Hematopoietic multipotent progenitor cell treated with erythropoietin and hydrocortisone succinate and interleukin-3 and kit ligand, for 4 days (in vitro differentiated cells): ENCODE measurements at regions not wholly inside any gene's neighbourhood (a gene's known extent, or its start where the extent isn't known, plus 50 kb on each side); places are given as distances from the start of the nearest gene placed in this dataset.
"Not testable (repeated sequence)": the region's sequence is repeated elsewhere in the genome, so short reads cannot be mapped to it uniquely, and the experiment has no call there.

ENCODE experiments used
- DNase-seq: peaks from one replicate; pipeline ENCODE4 v3.0.0-alpha.2; 2015

- no peak for DNase-seq
Measured at GRCh38 chr4:31022702-31023101, 302.5 kb downstream of the PCDH7 start.

- DNase-seq: no peak
Measured at GRCh38 chr4:31023109-31023508, 302.9 kb downstream of the PCDH7 start.

GRCh38 chr4:31023742-31024141, 303.6 kb downstream of the PCDH7 start:
- DNase-seq: no peak

DNA sequence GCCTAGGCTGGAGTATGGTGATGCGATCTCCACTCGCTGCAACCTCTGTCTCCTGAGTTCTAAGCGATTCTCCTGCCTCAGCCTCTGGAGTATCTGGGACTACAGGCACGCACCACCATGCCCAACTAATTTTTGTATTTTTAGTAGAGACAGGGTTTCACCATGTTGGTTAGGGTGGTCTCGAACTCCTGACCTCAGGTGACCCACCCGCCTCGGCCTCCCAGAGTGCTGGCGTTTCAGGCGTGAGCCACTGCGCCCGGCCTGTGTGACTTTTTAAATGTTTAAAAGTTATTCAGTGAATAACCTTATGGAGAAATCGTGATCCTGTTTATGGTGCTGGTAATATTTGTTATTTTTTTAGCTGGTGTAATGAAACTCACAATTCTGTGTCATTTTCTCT, 304.6 kb downstream of the PCDH7 start:
- not testable (repeated sequence) for DNase-seq

DNA sequence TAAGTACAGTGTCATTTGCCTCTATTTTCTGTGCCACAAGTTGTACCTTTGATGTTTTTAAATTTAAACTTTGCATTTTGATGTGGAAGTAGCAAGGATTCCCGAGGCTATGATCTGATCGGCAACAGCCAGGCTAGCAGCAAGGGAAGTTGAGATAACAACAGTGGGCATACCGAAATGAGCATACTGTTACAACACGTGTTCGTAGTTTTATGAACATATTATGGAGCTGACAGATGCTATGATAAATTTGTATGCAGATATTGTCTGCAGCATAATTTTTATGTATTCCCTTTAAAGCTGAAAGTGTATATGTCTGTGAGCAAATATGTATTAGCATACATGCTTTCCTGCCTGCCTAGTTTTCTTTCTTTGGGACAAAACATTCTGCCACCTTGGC, 306.1 kb downstream of the PCDH7 start:
- DNase-seq: no peak

DNA sequence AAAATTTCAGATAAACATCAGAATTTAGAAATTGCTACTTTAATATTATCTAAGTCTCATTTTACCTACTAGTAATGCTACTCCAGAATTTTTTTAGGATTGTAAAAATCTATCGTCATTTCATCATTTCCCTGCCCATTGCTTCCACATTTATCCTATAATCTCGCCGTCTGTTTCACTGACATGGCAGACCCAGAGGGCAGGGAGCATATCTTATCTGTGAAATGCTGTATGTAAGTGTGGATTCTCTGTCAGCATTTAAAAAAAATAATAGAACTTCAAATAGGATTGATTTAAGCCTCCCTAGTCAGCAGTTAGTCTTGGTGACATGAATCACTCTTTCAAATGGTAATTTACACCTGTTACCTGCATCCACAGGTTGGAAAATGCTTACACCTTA, 314.4 kb downstream of the PCDH7 start:
- DNase-seq: no peak

DNA sequence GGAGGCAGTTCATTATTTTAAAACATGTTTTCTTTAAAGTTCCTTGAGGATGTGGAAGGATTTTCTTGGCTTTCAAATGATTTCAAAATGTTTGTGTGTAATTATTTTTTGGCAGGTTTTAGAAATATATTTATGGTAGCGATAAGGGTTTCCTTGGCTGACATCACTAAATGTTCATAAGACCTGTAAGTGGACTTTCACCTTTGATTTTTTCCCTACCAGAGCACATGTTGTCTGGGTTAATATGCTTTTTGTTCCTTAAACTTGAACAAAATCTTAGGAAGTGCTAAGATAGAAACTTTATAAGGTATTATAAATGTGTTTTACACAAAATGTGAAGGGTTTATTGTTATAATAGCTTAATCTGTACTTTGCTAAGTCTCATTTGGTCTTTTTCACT, 315.6 kb downstream of the PCDH7 start:
- no peak for DNase-seq

DNA sequence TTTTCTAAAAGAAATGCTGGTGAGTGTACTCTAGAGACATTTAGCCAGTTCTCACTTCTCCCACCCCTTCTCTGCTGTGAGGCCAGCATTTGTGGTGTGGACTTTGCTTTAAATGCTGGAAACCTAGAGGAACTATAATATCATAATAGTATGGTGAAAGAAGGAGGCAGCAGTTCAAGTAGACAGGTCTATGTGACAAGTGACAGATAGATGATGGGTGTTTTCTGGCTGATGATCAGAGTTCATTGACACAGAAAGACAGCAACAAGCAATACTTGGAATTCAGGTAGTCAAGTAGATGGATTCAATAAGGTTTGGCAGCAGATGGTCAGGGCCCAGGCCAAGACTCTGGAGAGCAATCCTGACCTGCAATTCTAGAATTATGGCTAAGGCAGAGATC, 317.5 kb downstream of the PCDH7 start:
- no peak for DNase-seq

DNA sequence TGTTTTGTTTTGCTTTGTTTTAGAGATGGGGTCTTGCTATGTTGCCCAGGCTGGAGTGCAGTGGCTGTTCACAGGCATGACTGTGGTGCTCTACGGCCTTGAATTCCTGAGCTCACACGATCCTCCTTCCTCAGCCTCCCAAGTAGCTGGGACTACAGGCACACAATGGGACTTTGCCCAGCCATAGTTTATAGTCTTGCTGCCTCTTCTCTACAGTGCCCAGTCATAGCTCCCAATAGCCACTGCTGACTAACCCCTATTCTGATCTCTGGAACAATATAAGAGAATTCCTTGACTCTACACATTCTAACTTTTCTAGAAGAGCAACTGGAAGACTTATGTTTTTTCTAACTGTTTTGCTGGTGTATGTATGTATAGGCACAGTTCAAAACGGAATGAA, 319.2 kb downstream of the PCDH7 start:
- DNase-seq: no peak

DNA sequence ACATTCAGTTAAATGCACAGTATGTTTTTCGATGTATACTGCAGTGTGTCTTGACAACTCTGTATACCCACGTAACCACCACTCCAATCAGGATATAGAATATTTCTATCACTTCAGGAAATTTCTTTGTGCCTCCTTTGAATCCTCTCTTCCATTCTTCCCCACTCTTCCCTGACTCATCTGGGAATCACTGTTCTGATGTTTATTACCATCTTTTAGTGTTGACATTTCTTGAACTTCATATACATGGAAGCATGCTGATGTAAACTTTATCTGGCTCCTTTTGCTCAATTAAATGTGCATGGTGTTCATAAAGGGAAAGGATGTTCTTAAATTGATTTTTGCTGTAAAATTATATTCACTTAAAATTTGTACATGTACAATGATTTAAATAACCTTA, 319.9 kb downstream of the PCDH7 start:
- DNase-seq: no peak

- no peak for DNase-seq
Measured at GRCh38 chr4:31041385-31041784, 321.2 kb downstream of the PCDH7 start.

- no peak for DNase-seq
Measured at GRCh38 chr4:31041853-31042252, 321.7 kb downstream of the PCDH7 start.

DNA sequence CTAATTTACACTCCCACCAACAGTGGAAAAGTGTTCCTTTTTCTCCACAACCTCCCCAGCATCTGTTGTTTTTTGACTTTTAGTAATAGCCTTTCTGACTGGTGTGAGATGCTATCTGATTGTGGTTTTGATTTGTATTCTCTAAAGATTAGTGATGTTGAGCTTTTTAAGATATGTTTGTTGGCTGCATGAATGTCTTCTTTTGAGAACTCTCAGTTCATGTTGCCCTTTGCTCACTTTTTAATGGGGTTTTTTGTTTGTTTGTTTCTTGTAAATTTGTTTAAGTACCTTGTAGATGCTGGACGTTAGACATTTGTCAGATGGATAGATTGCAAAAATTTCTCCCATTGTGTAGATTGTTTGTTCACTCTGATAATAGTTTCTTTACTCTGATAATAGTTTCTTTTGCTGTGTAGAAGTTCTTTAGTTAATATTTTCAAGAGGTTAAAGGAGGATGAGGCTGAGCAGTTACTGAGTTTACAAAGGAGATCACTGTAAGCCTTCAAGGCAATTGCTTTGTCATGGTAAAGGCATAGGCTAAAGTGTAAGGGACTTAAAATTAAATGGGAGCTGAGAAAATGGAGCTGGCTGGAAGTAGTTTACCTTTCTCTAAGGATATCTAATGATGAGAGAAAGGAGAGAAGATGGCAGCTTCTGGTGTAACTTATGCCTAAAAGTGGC, 323.4 kb downstream of the PCDH7 start:
- no peak for DNase-seq

DNA sequence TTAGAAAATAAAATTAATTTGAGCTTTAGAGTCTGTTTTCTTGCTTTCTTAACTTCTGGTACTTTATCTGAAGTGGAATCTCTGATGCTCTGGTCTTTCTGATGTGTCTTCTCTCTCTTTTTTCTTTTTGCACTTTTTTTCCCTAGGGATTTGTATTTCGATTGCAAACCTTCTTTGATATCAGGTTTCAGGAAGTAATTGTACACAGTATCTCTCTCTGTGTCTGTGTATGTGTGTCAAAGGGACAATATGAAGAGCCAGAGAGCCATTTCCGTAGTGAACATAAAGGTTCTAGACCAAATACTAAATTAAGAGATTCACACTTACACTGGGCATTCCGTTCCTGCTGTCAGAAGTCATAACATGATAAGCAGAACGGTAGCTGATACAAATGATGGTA, 325.0 kb downstream of the PCDH7 start:
- no peak for DNase-seq

GRCh38 chr4:31045724-31046318, 325.7 kb downstream of the PCDH7 start:
- DNase-seq: peak; percentile 20

- no peak for DNase-seq
Measured at GRCh38 chr4:31051151-31051550, 331.0 kb downstream of the PCDH7 start.

- DNase-seq: no peak
Measured at GRCh38 chr4:31051565-31051964, 331.4 kb downstream of the PCDH7 start.

DNA sequence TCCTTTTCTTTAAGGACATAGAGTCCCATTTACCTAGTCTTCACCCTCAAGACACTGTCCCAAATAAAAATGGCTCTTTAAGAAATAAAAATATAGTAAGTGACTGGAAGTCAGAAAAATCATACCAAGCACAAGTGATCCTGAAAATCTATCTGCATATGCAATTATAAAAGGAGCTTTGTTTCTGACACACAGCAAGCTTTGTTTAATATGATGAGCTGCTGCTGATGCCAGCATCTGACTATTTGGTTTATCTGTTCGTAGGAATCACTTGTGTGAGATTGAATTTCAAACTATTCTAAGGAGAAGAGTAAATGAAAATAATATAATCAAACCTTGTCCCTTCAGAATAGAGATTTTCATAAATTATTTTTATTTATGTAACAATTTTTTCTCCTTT, 332.4 kb downstream of the PCDH7 start:
- DNase-seq: no peak

- no peak for DNase-seq
Measured at GRCh38 chr4:31053451-31053850, 333.3 kb downstream of the PCDH7 start.

DNA sequence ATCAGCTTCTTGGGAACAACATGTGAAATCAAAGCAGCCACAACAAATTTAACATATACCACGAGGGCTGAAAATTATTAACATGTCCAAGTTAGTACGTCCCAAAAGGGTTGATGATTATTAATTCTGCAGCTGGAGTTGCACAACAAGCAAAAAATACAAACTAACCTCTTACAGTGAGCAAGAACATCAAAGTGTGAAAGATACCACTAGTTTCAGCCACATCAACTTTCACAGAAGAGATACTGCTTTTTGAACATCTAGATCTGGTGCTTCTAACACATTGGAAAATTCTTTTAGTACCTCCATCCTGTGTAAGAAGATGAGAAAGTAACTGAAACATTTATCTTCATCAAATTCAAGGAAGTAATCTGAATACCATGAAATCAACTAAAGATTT, 334.1 kb downstream of the PCDH7 start:
- DNase-seq: no peak

DNA sequence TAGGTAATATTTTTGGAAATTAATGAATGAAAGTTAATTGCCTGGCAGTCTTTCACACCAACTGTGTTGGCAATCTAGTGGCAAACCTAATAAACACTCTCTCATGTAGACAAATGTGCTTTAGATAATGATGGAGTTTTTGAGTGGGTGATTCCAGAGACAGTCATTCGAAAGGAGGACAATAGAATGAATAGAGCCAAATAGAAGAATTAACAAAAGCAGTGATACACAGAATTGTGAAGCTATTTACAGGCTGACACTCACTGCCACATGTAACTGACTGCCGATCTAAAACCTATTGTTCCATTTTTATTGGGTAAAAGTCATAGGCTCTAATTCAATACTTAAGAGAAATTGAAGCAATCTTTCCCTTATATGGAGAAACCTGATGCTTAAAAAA, 338.5 kb downstream of the PCDH7 start:
- DNase-seq: no peak

GRCh38 chr4:31059753-31060522, 339.8 kb downstream of the PCDH7 start:
- DNase-seq: no peak

- no peak for DNase-seq
Measured at GRCh38 chr4:31065086-31065485, 344.9 kb downstream of the PCDH7 start.
